HG03139 (cell line): ENCODE measurements at regions not wholly inside any gene's neighbourhood (a gene's known extent, or its start where the extent isn't known, plus 50 kb on each side); places are given as distances from the start of the nearest gene placed in this dataset.
"Not testable (repeated sequence)": the region's sequence is repeated elsewhere in the genome, so short reads cannot be mapped to it uniquely, and the experiment has no call there.

Experiments used
- ATAC-seq: cut with Tn5 transposase; IDR thresholded peaks from one replicate; pipeline ENCODE4 v1.9.1; 2021; ENCODE audit not compliant: unreplicated experiment

GRCh38 chr4:123667496-123667895 lies 270.9 kb downstream of the SPRY1 start:
- ATAC-seq: no peak

- no peak for ATAC-seq
Observed at GRCh38 chr4:123667991-123668390, 271.4 kb downstream of the SPRY1 start.

- ATAC-seq: peak; percentile 91
Observed at GRCh38 chr4:123671636-123672404, 275.2 kb downstream of the SPRY1 start.

GRCh38 chr4:123672987-123673386 lies 276.4 kb downstream of the SPRY1 start:
- ATAC-seq: no peak

- ATAC-seq: no peak
Observed at GRCh38 chr4:123673971-123674370, 277.4 kb downstream of the SPRY1 start.

- no peak for ATAC-seq
Observed at GRCh38 chr4:123674762-123675465, 278.3 kb downstream of the SPRY1 start.

GRCh38 chr4:123675567-123675966 lies 279.0 kb downstream of the SPRY1 start:
- no peak for ATAC-seq

GRCh38 chr4:123676071-123676889 lies 279.7 kb downstream of the SPRY1 start:
- ATAC-seq: no peak

- no peak for ATAC-seq
Observed at GRCh38 chr4:123676890-123677229, 280.3 kb downstream of the SPRY1 start.

- ATAC-seq: no peak
Observed at GRCh38 chr4:123682931-123683330, 286.3 kb downstream of the SPRY1 start.

GRCh38 chr4:123684937-123685336 lies 288.3 kb downstream of the SPRY1 start:
- not testable (repeated sequence) for ATAC-seq

- not testable (repeated sequence) for ATAC-seq
Observed at GRCh38 chr4:123695531-123695930, 298.9 kb downstream of the SPRY1 start.

GRCh38 chr4:123696687-123697086 lies 300.1 kb downstream of the SPRY1 start:
- ATAC-seq: no peak

- no peak for ATAC-seq
Observed at GRCh38 chr4:123698556-123698955, 302.0 kb downstream of the SPRY1 start.

- ATAC-seq: no peak
Observed at GRCh38 chr4:123699880-123700771, 303.5 kb downstream of the SPRY1 start.

GRCh38 chr4:123701131-123701575 lies 304.6 kb downstream of the SPRY1 start:
- ATAC-seq: no peak

- no peak for ATAC-seq
Observed at GRCh38 chr4:123705419-123705818, 308.8 kb downstream of the SPRY1 start.

GRCh38 chr4:123706973-123707372 lies 310.4 kb downstream of the SPRY1 start:
- no peak for ATAC-seq

GRCh38 chr4:123708902-123709301 lies 312.3 kb downstream of the SPRY1 start:
- ATAC-seq: no peak

- ATAC-seq: no peak
Observed at GRCh38 chr4:123709336-123709735, 312.7 kb downstream of the SPRY1 start.

GRCh38 chr4:123731035-123731434 lies 334.4 kb downstream of the SPRY1 start:
- ATAC-seq: no peak
